ENCODE measurements at regions not wholly inside any gene's neighbourhood (a gene's known extent, or its start where the extent isn't known, plus 50 kb on each side); places are given as distances from the start of the nearest gene placed in this dataset.
"Not testable (repeated sequence)": the region's sequence is repeated elsewhere in the genome, so short reads cannot be mapped to it uniquely, and the experiment has no call there.

GRCh38 chr3:197618408-197618807 lies 62.6 kb upstream of the BDH1 start:
- H3K27ac Mint-ChIP-seq; H3K4me1 Mint-ChIP-seq; H3K27me3 Mint-ChIP-seq (ENCODE audit: low read depth); H3K4me3 Mint-ChIP-seq: not testable (repeated sequence)
- Mint-ChIP-seq H3K9me3 (peaks cover 18% of the 10 kb centered on the region), H3K36me3 (ENCODE audit: low read depth) (peaks cover 80% of the 10 kb centered on the region)

- TF ChIP-seq CTCF (IDR thresholded peaks at IDR 0.05; ENCODE audit: unreplicated experiment in 3 of 3): no peak
- no peak overlapping the region for H3K27ac Mint-ChIP-seq
- no peak overlapping the region for H3K4me3 Mint-ChIP-seq
- H3K4me1 Mint-ChIP-seq: no peaks in the 10 kb centered on the region
- H3K36me3 Mint-ChIP-seq (ENCODE audit: low read depth): peaks cover 90% of the 10 kb centered on the region
- H3K9me3 Mint-ChIP-seq: peaks cover 31% of the 10 kb centered on the region
- H3K27me3 Mint-ChIP-seq (ENCODE audit: low read depth): no peaks in the 10 kb centered on the region
Observed at GRCh38 chr3:197615430-197615829, 59.7 kb upstream of the BDH1 start.

GRCh38 chr3:197614134-197614533 lies 58.4 kb upstream of the BDH1 start:
- H3K4me1 Mint-ChIP-seq; H3K4me3 Mint-ChIP-seq; H3K27ac Mint-ChIP-seq; H3K27me3 Mint-ChIP-seq (ENCODE audit: low read depth): not testable (repeated sequence)
- Mint-ChIP-seq H3K36me3 (ENCODE audit: low read depth) (peaks cover 92% of the 10 kb centered on the region), H3K9me3 (peaks cover 38% of the 10 kb centered on the region)

- Mint-ChIP-seq H3K4me3 (no peak overlapping the region), H3K36me3 (ENCODE audit: low read depth) (peaks cover 92% of the 10 kb centered on the region), H3K9me3 (peaks cover 38% of the 10 kb centered on the region), H3K4me1 (no peaks in the 10 kb centered on the region), H3K27me3 (ENCODE audit: low read depth) (no peaks in the 10 kb centered on the region), H3K27ac (no peak overlapping the region)
- no peak for TF ChIP-seq CTCF (IDR thresholded peaks at IDR 0.05; ENCODE audit: unreplicated experiment in 3 of 3)
Observed at GRCh38 chr3:197613199-197613598, 57.4 kb upstream of the BDH1 start.

GRCh38 chr3:197611255-197611654 lies 55.5 kb upstream of the BDH1 start:
- Mint-ChIP-seq H3K9me3 (peaks cover 35% of the 10 kb centered on the region), H3K4me3 (no peak overlapping the region), H3K27me3 (ENCODE audit: low read depth) (no peaks in the 10 kb centered on the region), H3K27ac (no peak overlapping the region), H3K4me1 (no peaks in the 10 kb centered on the region), H3K36me3 (ENCODE audit: low read depth) (peaks cover 95% of the 10 kb centered on the region)
- no peak for TF ChIP-seq CTCF (IDR thresholded peaks at IDR 0.05; ENCODE audit: unreplicated experiment in 3 of 3)

GRCh38 chr3:197606468-197606867 lies 50.7 kb upstream of the BDH1 start:
- no peak for TF ChIP-seq CTCF (IDR thresholded peaks at IDR 0.05; ENCODE audit: unreplicated experiment in 3 of 3)
- Mint-ChIP-seq H3K4me3 (no peak overlapping the region), H3K27ac (no peak overlapping the region), H3K4me1 (no peaks in the 10 kb centered on the region), H3K27me3 (ENCODE audit: low read depth) (no peaks in the 10 kb centered on the region), H3K36me3 (ENCODE audit: low read depth) (peaks cover 87% of the 10 kb centered on the region), H3K9me3 (peaks cover 28% of the 10 kb centered on the region)
